Neuronal stem cell (in vitro differentiated cells): ENCODE measurements at regions not wholly inside any gene's neighbourhood (a gene's known extent, or its start where the extent isn't known, plus 50 kb on each side); places are given as distances from the start of the nearest gene placed in this dataset.

ENCODE experiments used
- DNase-seq: peaks from one replicate; pipeline ENCODE4 v3.0.0-alpha.2; 2013; ENCODE audit warnings: low spot score
- H2AFZ ChIP-seq: one replicate; pipeline ENCODE4 v1.6.1; 2013; ENCODE audit warnings: mild to moderate bottlenecking, low read length, inconsistent platforms
- H2AK5ac ChIP-seq: 2 replicates; pipeline ENCODE4 v1.6.1; 2013; ENCODE audit warnings: low read depth, mild to moderate bottlenecking, inconsistent platforms, low read length, moderate library complexity, mixed read lengths
- H2BK120ac ChIP-seq: 2 replicates; pipeline ENCODE4 v1.6.1; 2013; ENCODE audit warnings: low read depth, mild to moderate bottlenecking, inconsistent platforms, low read length, moderate library complexity, mixed read lengths
- H2BK12ac ChIP-seq: one replicate; pipeline ENCODE4 v1.6.1; 2013; ENCODE audit warnings: low read length, inconsistent platforms
- H2BK15ac ChIP-seq: 2 replicates; pipeline ENCODE4 v1.6.1; 2013; ENCODE audit warnings: mild to moderate bottlenecking, low read length, inconsistent platforms, mixed read lengths
- H2BK5ac ChIP-seq: one replicate; pipeline ENCODE4 v1.6.1; 2013; ENCODE audit warnings: inconsistent platforms, mild to moderate bottlenecking, low read length, moderate library complexity
- H3K14ac ChIP-seq: one replicate; pipeline ENCODE4 v1.6.1; 2013; ENCODE audit warnings: low read length, inconsistent platforms
- H3K18ac ChIP-seq: 2 replicates; pipeline ENCODE4 v1.6.1; 2013; ENCODE audit warnings: low read length, inconsistent platforms
- H3K23ac ChIP-seq: 2 replicates; pipeline ENCODE4 v1.6.1; 2013; ENCODE audit warnings: low read depth, mild to moderate bottlenecking, mixed read lengths, low read length, inconsistent platforms; ENCODE audit not compliant: poor library complexity
- H3K27ac ChIP-seq: replicated peaks from 3 replicates; pipeline ENCODE4 v1.5.1; 2013; ENCODE audit warnings: low read length, inconsistent platforms
- H3K27me3 ChIP-seq, 3 experiments: 2 replicates each; pipeline ENCODE4 v1.6.1; 2013; ENCODE audit warnings: low read length in 3 of 3, mild to moderate bottlenecking in 2 of 3, inconsistent platforms in 1 of 3, low read depth in 1 of 3, mixed read lengths in 1 of 3, moderate library complexity in 1 of 3; ENCODE audit not compliant: control insufficient read depth in 3 of 3, insufficient read depth in 3 of 3
- H3K36me3 ChIP-seq, 2 donors: replicated peaks in 1 of 2; 2 replicates each; pipeline ENCODE4 v1.6.1; 2013; ENCODE audit warnings: low read length in 2 of 2; ENCODE audit not compliant: control insufficient read depth in 2 of 2, insufficient read depth in 2 of 2
- H3K4ac ChIP-seq: 2 replicates; pipeline ENCODE4 v1.6.1; 2013; ENCODE audit warnings: inconsistent platforms, mild to moderate bottlenecking, low read length, moderate library complexity
- H3K4me1 ChIP-seq, 2 donors: 1 replicate in 1 of 2; 2 replicates in 1 of 2; pipeline ENCODE4 v1.6.1; 2013; ENCODE audit warnings: low read length in 2 of 2, low read depth in 1 of 2; ENCODE audit not compliant: control insufficient read depth in 2 of 2, insufficient read depth in 1 of 2
- H3K4me2 ChIP-seq: one replicate; pipeline ENCODE4 v1.6.1; 2013; ENCODE audit warnings: mild to moderate bottlenecking, low read length, inconsistent platforms; ENCODE audit not compliant: insufficient read depth, poor library complexity, severe bottlenecking
- H3K4me3 ChIP-seq, 2 donors: 2 replicates each; pipeline ENCODE4 v1.5.1; 2013; ENCODE audit warnings: low read length in 2 of 2, mild to moderate bottlenecking in 2 of 2, inconsistent platforms in 1 of 2, moderate library complexity in 1 of 2
- H3K79me1 ChIP-seq: one replicate; pipeline ENCODE4 v1.6.1; 2013; ENCODE audit warnings: low read depth, mild to moderate bottlenecking, inconsistent platforms, low read length, moderate library complexity
- H3K9ac ChIP-seq: one replicate; pipeline ENCODE4 v1.6.1; 2013; ENCODE audit warnings: mild to moderate bottlenecking, low read depth, low read length, inconsistent platforms; ENCODE audit not compliant: poor library complexity
- H3K9me3 ChIP-seq, 2 donors: replicated peaks in 1 of 2; 2 replicates each; pipeline versions ENCODE3 to v1.6.1; 2013; ENCODE audit warnings: low read length in 2 of 2, mild to moderate bottlenecking in 2 of 2, inconsistent platforms in 1 of 2, low read depth in 1 of 2, mixed read lengths in 1 of 2, moderate library complexity in 1 of 2; ENCODE audit not compliant: control insufficient read depth in 2 of 2, insufficient read depth in 1 of 2
- H4K8ac ChIP-seq: one replicate; pipeline ENCODE4 v1.6.1; 2013; ENCODE audit warnings: low read depth, mild to moderate bottlenecking, inconsistent platforms, low read length, moderate library complexity
- H4K91ac ChIP-seq: one replicate; pipeline ENCODE4 v1.6.1; 2013; ENCODE audit warnings: low read length, low read depth, mild to moderate bottlenecking, inconsistent platforms; ENCODE audit not compliant: poor library complexity
- WGBS, 2 donors: extraction: QIAGEN DNeasy Blood & Tissue Kit; methylation state at CpG; one replicate each; pipeline ENCODE4 v1.1.7; 2013; ENCODE audit warnings: missing lambda C conversion rate in 2 of 2, mixed read lengths in 1 of 2; ENCODE audit not compliant: insufficient read length in 2 of 2, insufficient replicate concordance in 1 of 2; ENCODE audit errors: extremely low coverage in 2 of 2; 5-methylcytosine and 5-hydroxymethylcytosine counted together

DNA sequence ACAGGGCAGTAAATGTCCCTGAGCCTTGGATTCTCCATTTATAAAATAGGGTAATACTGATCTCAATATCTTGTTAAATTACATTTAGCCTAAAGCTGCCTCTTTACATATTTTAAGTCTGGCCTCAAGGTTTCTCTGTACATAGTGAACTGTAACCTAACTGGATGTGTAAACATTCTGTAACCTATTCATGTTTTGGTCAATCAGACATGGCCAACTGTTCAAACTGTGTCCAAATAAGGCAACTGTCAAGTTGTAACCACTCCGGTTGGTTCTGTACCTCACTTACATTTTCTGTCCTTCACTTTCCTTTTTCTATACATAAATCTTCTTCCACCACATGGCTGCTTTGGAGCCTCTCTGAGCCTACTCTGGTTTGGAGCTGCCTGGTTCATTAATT lies 107.1 kb upstream of the ITGB1 start:
- WGBS, 2 donors = no CpG with 5 or more reads among the region's 1 CpG
- H3K23ac ChIP-seq = no peak overlapping the region
- H4K91ac ChIP-seq = no peak overlapping the region
- H2BK15ac ChIP-seq = no peak overlapping the region
- H3K79me1 ChIP-seq = no peaks in the 10 kb centered on the region
- no peak overlapping the region for H3K18ac ChIP-seq
- no peak overlapping the region for H3K4me3 ChIP-seq
- no peak overlapping the region for H3K14ac ChIP-seq
- DNase-seq = no peak
- peaks cover 0 to 2% (median 0%) of the 10 kb centered on the region in 3 experiments for H3K27me3 ChIP-seq
- no peak overlapping the region for H3K27ac ChIP-seq
- H3K36me3 ChIP-seq = no peaks in the 10 kb centered on the region
- H3K9ac ChIP-seq = no peak overlapping the region
- no peak overlapping the region for H3K4ac ChIP-seq
- no peak overlapping the region for H2BK12ac ChIP-seq
- H3K9me3 ChIP-seq = no peaks in the 10 kb centered on the region
- H2AFZ ChIP-seq = no peak overlapping the region
- no peak overlapping the region for H3K4me2 ChIP-seq
- no peaks in the 10 kb centered on the region for H3K4me1 ChIP-seq
- no peak overlapping the region for H2BK120ac ChIP-seq
- no peak overlapping the region for H2AK5ac ChIP-seq
- H4K8ac ChIP-seq = no peak overlapping the region
- H2BK5ac ChIP-seq = no peak overlapping the region

DNA sequence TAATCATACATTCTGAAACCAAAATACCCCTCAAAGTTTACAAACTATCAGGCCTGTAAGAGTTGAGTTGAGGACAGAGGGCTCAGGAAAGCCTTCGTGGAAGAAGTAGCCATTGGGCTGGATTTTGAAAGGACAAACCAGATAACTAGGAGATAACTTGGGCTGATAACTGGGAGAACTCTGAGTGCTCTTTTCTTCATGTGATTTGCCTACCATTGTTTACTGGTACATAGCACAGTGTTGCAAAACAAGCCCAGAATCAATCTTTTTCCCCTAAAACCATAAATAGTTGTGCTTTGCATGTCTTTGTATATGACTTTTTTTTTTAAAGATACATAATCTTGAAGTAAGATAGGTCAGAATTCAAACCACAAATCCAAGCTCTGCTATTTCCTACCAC lies 106.7 kb upstream of the ITGB1 start:
- WGBS, 2 donors = no CpG with 5 or more reads among the region's 1 CpG
- Histone ChIP-seq H3K23ac (no peak overlapping the region), H3K27ac (no peak overlapping the region)

DNA sequence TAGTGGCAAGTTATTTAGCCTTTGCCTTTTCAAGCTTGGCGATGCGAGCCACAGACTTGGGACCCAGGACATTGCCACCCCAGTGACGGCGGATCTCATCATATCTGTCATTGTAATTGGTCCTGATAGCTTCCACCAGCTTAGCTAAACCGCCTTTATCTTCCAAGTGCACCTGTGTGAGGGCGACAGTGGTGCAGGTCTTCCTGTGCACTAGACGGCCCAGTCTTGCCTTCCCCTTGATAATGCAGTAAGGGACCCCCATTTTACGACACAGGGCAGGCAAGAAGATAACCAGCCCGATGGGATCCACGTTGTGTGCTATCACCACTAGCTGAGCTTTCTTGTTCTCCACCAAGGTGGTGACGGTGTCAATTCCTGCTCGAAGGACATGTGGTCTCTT lies 99.6 kb upstream of the ITGB1 start:
- Histone ChIP-seq H3K18ac (no peak overlapping the region), H4K91ac (no peak overlapping the region), H2BK12ac (no peak overlapping the region), H3K14ac (no peak overlapping the region), H3K4me3 (no peak overlapping the region), H2BK5ac (no peak overlapping the region), H2BK15ac (no peak overlapping the region), H3K4me1 (no peaks in the 10 kb centered on the region), H3K27me3 (peaks cover 0 to 3% (median 0%) of the 10 kb centered on the region in 3 experiments), H3K79me1 (no peaks in the 10 kb centered on the region), H3K9me3 (no peaks in the 10 kb centered on the region), H3K9ac (no peak overlapping the region), H4K8ac (no peak overlapping the region), H2BK120ac (no peak overlapping the region), H3K27ac (no peak overlapping the region), H3K23ac (no peak overlapping the region), H3K4me2 (no peak overlapping the region), H2AK5ac (no peak overlapping the region), H2AFZ (no peak overlapping the region), H3K36me3 (no peaks in the 10 kb centered on the region), H3K4ac (no peak overlapping the region)
- no peak for DNase-seq
- no CpG with 5 or more reads among the region's 12 CpGs for WGBS, 2 donors

More for the DNA sequence above, 106.7 kb upstream of the ITGB1 start:
- H2BK15ac ChIP-seq = no peak overlapping the region
- no peak overlapping the region for H3K9ac ChIP-seq
- H2BK12ac ChIP-seq = no peak overlapping the region
- H4K91ac ChIP-seq = no peak overlapping the region
- H3K4ac ChIP-seq = no peak overlapping the region
- H3K36me3 ChIP-seq = no peaks in the 10 kb centered on the region
- no peak overlapping the region for H4K8ac ChIP-seq
- no peak overlapping the region for H2AK5ac ChIP-seq
- no peak overlapping the region for H2BK5ac ChIP-seq
- H3K4me1 ChIP-seq = no peaks in the 10 kb centered on the region
- no peaks in the 10 kb centered on the region for H3K79me1 ChIP-seq
- DNase-seq = no peak
- H2BK120ac ChIP-seq = no peak overlapping the region
- no peak overlapping the region for H3K4me2 ChIP-seq
- H3K14ac ChIP-seq = no peak overlapping the region
- H3K18ac ChIP-seq = no peak overlapping the region
- H3K27me3 ChIP-seq = peaks cover 0 to 2% (median 0%) of the 10 kb centered on the region in 3 experiments
- no peaks in the 10 kb centered on the region for H3K9me3 ChIP-seq
- H3K4me3 ChIP-seq = no peak overlapping the region
- H2AFZ ChIP-seq = no peak overlapping the region

DNA sequence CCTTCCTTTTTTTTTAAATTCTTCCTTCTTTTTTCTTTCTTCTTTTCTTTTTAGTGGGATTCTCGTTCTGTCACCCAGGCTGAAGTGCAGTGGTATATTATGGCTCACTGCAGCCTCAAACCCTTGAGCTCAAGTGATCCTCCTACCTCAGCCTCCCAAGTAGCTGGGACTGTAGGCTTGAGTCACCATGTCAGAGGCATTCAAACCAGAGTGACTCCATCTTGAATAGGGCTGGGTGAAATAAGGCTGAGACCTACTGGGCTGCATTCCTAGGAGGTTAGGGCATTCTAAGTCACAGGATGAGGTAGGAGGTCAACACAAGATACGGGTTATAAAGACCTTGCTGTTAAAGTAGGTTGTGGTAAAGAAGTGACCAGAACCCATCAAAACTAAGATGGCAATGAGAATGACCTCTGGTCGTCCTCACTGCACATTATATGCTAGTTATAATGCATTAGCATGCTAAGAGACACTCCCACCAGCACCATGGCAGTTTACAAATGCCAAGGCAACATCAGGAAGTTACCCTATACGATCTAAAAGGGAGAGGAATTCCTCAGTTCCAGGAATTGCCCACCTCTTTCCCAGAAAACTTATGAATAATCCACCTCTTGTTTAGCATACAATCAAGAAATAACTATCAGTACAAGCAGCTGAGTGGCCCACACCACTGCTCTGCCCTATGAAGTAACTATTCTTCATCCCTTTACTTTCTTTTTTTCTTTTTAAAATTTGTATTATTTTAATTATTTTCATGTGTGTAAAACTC lies 99.0 kb upstream of the ITGB1 start:
- Histone ChIP-seq H4K8ac (no peak overlapping the region), H3K4ac (no peak overlapping the region), H2AFZ (no peak overlapping the region), H3K14ac (no peak overlapping the region), H2BK15ac (no peak overlapping the region), H3K9me3 (no peaks in the 10 kb centered on the region), H2BK120ac (no peak overlapping the region), H4K91ac (no peak overlapping the region), H3K79me1 (no peaks in the 10 kb centered on the region), H3K27ac (no peak overlapping the region), H3K18ac (no peak overlapping the region), H3K27me3 (peaks cover 0 to 3% (median 0%) of the 10 kb centered on the region in 3 experiments), H3K4me3 (no peak overlapping the region), H3K23ac (no peak overlapping the region), H2BK5ac (no peak overlapping the region), H2BK12ac (no peak overlapping the region), H3K36me3 (no peaks in the 10 kb centered on the region), H3K4me2 (no peak overlapping the region), H3K4me1 (no peaks in the 10 kb centered on the region), H3K9ac (no peak overlapping the region), H2AK5ac (no peak overlapping the region)
- WGBS, 2 donors = no CpG with 5 or more reads among the region's 4 CpGs
- DNase-seq = no peak
